ENCODE measurements at regions not wholly inside any gene's neighbourhood (a gene's known extent, or its start where the extent isn't known, plus 50 kb on each side); places are given as distances from the start of the nearest gene placed in this dataset.

DNA sequence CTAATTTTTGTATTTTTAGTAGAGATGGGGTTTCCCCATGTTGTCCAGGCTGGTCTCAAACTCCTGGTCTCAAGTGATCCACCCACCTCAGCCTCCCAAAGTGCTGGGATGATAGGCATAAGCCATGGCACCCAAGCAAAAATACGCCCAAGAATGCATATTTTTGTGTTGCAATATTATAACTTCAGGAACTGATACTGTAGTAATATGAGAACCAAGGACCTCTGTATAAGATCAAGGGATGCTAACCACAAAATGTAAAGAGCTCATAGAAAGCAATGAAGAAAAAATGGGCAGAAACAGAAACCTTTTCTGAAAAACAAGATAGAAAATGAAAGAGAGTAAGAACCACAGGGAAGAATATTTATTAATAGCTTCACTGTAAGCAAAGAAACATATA, 183.6 kb upstream of the RPL38 start:
- TF ChIP-seq POLR2A (IDR thresholded peaks at IDR 0.05): no peak
- TF ChIP-seq, protein P1, sequence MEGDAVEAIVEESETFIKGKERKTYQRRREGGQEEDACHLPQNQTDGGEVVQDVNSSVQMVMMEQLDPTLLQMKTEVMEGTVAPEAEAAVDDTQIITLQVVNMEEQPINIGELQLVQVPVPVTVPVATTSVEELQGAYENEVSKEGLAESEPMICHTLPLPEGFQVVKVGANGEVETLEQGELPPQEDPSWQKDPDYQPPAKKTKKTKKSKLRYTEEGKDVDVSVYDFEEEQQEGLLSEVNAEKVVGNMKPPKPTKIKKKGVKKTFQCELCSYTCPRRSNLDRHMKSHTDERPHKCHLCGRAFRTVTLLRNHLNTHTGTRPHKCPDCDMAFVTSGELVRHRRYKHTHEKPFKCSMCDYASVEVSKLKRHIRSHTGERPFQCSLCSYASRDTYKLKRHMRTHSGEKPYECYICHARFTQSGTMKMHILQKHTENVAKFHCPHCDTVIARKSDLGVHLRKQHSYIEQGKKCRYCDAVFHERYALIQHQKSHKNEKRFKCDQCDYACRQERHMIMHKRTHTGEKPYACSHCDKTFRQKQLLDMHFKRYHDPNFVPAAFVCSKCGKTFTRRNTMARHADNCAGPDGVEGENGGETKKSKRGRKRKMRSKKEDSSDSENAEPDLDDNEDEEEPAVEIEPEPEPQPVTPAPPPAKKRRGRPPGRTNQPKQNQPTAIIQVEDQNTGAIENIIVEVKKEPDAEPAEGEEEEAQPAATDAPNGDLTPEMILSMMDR (IDR thresholded peaks at IDR 0.05): no peak
- peaks cover 0 to 7% (median 0%) of the 10 kb centered on the region in 12 donors for H3K9me3 ChIP-seq
- no peak overlapping the region for H3K27ac ChIP-seq
- H3K4me3 ChIP-seq: no peak overlapping the region
- intact Hi-C loops (cut with DNase I): no loop called here
- H3K27me3 ChIP-seq: peaks cover 0 to 15% (median 0%) of the 10 kb centered on the region in 9 donors
- no peaks in the 10 kb centered on the region for H3K4me1 ChIP-seq
- 84 to 96% (median 95%) methylated on average over 1 of the region's 1 CpG for WGBS, 4 donors
- ATAC-seq (no peak), DNase-seq (no peak)
- no peaks in the 10 kb centered on the region for H3K36me3 ChIP-seq

DNA sequence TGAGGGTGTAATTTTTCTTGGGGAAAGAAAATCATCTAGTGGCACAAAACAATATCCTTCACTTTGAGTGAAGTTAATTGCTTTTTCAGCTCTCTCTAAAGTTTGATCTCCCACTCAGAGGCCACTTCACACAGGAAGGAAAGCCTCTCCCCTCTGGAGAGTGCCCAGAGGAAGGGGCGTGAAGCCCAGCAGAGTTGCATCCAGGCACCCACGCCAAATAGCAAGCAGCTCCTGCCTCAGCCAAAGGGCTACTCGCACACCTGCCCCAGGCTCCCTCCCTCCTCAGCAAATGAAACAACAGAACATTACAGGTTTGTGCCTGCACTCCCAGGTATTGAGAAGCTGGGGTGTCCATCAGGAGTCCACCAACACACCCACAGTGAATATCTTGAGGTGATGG, 183.0 kb upstream of the RPL38 start:
- TF ChIP-seq, protein P1 (IDR thresholded peaks at IDR 0.05): no peak
- no peak for TF ChIP-seq POLR2A (IDR thresholded peaks at IDR 0.05)
- Histone ChIP-seq H3K9me3 (peaks cover 0 to under 1% (median 0%) of the 10 kb centered on the region in 12 donors), H3K27ac (no peak overlapping the region), H3K4me3 (no peak overlapping the region), H3K4me1 (no peaks in the 10 kb centered on the region), H3K27me3 (peaks cover 0 to 14% (median 0%) of the 10 kb centered on the region in 9 donors), H3K36me3 (no peaks in the 10 kb centered on the region)
- ATAC-seq (no peak), DNase-seq (no peak)
- 29 to 56% (median 45%) methylated on average over 3 of the region's 3 CpGs for WGBS, 4 donors
- intact Hi-C loops (cut with DNase I): no loop called here

DNA sequence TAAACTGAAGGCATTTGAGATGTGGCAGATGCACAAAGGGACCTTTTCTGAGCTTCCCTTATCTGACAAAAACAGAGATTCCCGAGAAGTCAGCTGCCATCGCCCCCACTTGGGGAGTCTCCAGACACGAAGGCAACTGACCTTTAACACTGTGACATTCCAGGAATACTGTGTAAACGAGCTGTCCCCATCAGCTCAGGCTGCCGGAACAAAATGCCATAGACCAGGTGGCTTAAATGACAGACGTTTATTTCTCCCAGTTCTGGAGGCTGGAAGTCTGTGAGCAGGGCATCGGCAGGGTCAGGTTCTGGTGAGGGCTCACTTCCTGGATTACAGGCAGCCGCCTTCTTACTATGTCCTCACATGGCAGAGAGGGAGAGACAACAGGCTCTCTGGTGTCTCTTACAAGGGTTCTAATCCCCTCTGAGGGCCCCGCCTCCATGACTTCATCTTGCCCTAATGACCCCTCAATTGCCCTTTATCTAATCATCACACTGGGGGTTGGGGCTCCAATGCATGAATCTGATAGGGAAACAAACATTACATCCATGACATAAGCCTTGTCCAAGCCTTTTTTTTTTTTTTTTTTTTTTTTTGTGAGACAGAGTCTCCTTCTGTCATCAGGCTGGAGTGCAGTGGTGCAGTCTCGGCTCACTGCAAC, 178.5 kb upstream of the RPL38 start:
- TF ChIP-seq, protein P1 (IDR thresholded peaks at IDR 0.05): no peak
- no peak for TF ChIP-seq POLR2A (IDR thresholded peaks at IDR 0.05)
- Histone ChIP-seq H3K27me3 (peaks cover 0 to 24% (median 0%) of the 10 kb centered on the region in 9 donors), H3K4me1 (no peaks in the 10 kb centered on the region), H3K4me3 (no peak overlapping the region), H3K36me3 (no peaks in the 10 kb centered on the region), H3K27ac (no peak overlapping the region), H3K9me3 (no peaks in the 10 kb centered on the region)
- intact Hi-C loops (cut with DNase I): no loop called here
- DNase-seq (no peak), ATAC-seq (no peak)
- 34 to 39% (median 36%) methylated on average over 10 of the region's 10 CpGs for WGBS, 4 donors

DNA sequence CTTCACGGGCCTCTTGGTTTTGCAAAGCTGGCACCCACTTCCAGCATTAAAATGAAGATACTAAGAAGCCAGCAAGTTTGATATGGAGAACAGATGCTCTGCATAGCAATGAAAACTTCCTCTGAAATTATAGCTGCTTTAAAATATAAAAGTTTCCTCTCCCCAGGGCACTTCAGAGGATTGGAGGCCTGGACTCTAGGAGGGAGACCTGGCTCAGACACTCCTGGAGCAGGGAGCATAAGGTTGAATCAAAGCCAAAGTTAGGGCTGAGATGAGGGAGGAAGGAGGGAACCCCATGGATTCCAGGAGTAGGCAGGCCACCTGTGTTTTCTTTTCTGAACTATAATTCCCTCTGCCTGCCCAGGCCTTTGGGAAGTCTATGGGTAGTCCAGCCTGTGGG, 176.0 kb upstream of the RPL38 start:
- no peaks in the 10 kb centered on the region for H3K36me3 ChIP-seq
- H3K27me3 ChIP-seq: peaks cover 0 to 45% (median 0%) of the 10 kb centered on the region in 9 donors
- no peaks in the 10 kb centered on the region for H3K4me1 ChIP-seq
- TF ChIP-seq POLR2A (IDR thresholded peaks at IDR 0.05): no peak
- TF ChIP-seq, protein P1 (IDR thresholded peaks at IDR 0.05): no peak
- DNase-seq (no peak), ATAC-seq (no peak)
- intact Hi-C loops (cut with DNase I): no loop called here
- WGBS, 4 donors: 54 to 62% (median 60%) methylated on average over 1 of the region's 1 CpG
- H3K9me3 ChIP-seq: no peaks in the 10 kb centered on the region
- no peak overlapping the region for H3K27ac ChIP-seq
- no peak overlapping the region for H3K4me3 ChIP-seq
